ENCODE measurements at regions not wholly inside any gene's neighbourhood (a gene's known extent, or its start where the extent isn't known, plus 50 kb on each side); places are given as distances from the start of the nearest gene placed in this dataset.

DNA sequence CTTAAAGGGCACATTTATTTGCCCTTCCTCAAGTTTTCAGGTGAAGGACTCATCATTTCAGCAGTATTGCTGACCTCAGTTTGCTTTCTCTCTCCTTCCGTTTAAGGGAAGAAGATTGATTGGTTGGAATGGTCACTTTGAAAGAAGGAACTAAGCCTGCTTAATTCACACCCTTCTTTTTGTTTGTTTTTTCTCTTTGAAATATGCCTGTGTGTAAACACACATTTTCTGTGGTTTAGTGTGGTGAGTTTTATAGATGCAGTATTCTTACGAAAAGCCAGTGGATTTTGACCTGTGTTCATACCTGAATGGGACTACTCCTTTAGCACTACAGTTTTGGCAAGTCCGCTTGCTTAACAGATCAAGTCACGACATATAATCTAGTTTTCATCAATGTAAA is 548.8 kb upstream of the EPHA7 start:
- Histone ChIP-seq H4K20me1 (ENCODE audit: insufficient read depth, low read length) (no peaks in the 10 kb centered on the region), H3K79me2 (ENCODE audit: insufficient read depth, low read length) (no peaks in the 10 kb centered on the region), H3K36me3 (ENCODE audit: insufficient read depth, low read length) (no peaks in the 10 kb centered on the region), H3K4me3 (ENCODE audit: insufficient read depth, low read depth, low read length) (no peak overlapping the region), H2AFZ (ENCODE audit: low read depth, low read length) (no peak overlapping the region), H3K4me2 (ENCODE audit: low read length) (no peak overlapping the region), H3K4me1 (ENCODE audit: insufficient read depth, low read length) (no peaks in the 10 kb centered on the region), H3K27me3 (ENCODE audit: insufficient read depth, low read length) (no peaks in the 10 kb centered on the region), H3K9ac (ENCODE audit: low read length) (no peak overlapping the region), H3K27ac (ENCODE audit: low read depth, low read length) (no peak overlapping the region), H3K9me3 (ENCODE audit: insufficient read depth, low read depth, low read length) (no peaks in the 10 kb centered on the region)
- DNase-seq (ENCODE audit: low read depth) (no peak), FAIRE-seq (no peak)
- no peak for TF ChIP-seq CTCF (IDR thresholded peaks at IDR 0.05; ENCODE audit: insufficient read depth, low read depth, low read length)
- TF ChIP-seq EZH2 (IDR thresholded peaks at IDR 0.05; ENCODE audit: insufficient read depth, low read length), result no peak
- Mint-ChIP-seq H3K27me3 (ENCODE audit: low read depth, unreplicated experiment) (no peaks in the 10 kb centered on the region), H3K36me3 (ENCODE audit: low read depth, unreplicated experiment) (no peaks in the 10 kb centered on the region), H3K27ac (ENCODE audit: unreplicated experiment) (no peak overlapping the region), H3K4me1 (ENCODE audit: low read depth, unreplicated experiment) (no peaks in the 10 kb centered on the region), H3K4me3 (ENCODE audit: unreplicated experiment) (no peak overlapping the region), H3K9me3 (ENCODE audit: unreplicated experiment) (no peaks in the 10 kb centered on the region)

- no peak overlapping the region for H3K9ac ChIP-seq (ENCODE audit: low read length)
- Mint-ChIP-seq H3K27ac (ENCODE audit: unreplicated experiment) (no peak overlapping the region), H3K27me3 (ENCODE audit: low read depth, unreplicated experiment) (no peaks in the 10 kb centered on the region), H3K4me3 (ENCODE audit: unreplicated experiment) (no peak overlapping the region), H3K36me3 (ENCODE audit: low read depth, unreplicated experiment) (no peaks in the 10 kb centered on the region), H3K9me3 (ENCODE audit: unreplicated experiment) (no peaks in the 10 kb centered on the region), H3K4me1 (ENCODE audit: low read depth, unreplicated experiment) (no peaks in the 10 kb centered on the region)
- peaks cover 3% of the 10 kb centered on the region for H3K9me3 ChIP-seq (ENCODE audit: insufficient read depth, low read depth, low read length)
- no peak overlapping the region for H2AFZ ChIP-seq (ENCODE audit: low read depth, low read length)
- DNase-seq (ENCODE audit: low read depth) (no peak), FAIRE-seq (no peak)
- no peaks in the 10 kb centered on the region for H3K36me3 ChIP-seq (ENCODE audit: insufficient read depth, low read length)
- H3K27me3 ChIP-seq (ENCODE audit: insufficient read depth, low read length), result no peaks in the 10 kb centered on the region
- H3K27ac ChIP-seq (ENCODE audit: low read depth, low read length), result no peak overlapping the region
- no peak overlapping the region for H3K4me3 ChIP-seq (ENCODE audit: insufficient read depth, low read depth, low read length)
- no peak overlapping the region for H3K4me2 ChIP-seq (ENCODE audit: low read length)
- TF ChIP-seq CTCF (IDR thresholded peaks at IDR 0.05; ENCODE audit: insufficient read depth, low read depth, low read length) (no peak), EZH2 (IDR thresholded peaks at IDR 0.05; ENCODE audit: insufficient read depth, low read length) (no peak)
- no peaks in the 10 kb centered on the region for H4K20me1 ChIP-seq (ENCODE audit: insufficient read depth, low read length)
- no peaks in the 10 kb centered on the region for H3K79me2 ChIP-seq (ENCODE audit: insufficient read depth, low read length)
- no peaks in the 10 kb centered on the region for H3K4me1 ChIP-seq (ENCODE audit: insufficient read depth, low read length)
Observed at GRCh38 chr6:93964926-93965325, 545.6 kb upstream of the EPHA7 start.

DNA sequence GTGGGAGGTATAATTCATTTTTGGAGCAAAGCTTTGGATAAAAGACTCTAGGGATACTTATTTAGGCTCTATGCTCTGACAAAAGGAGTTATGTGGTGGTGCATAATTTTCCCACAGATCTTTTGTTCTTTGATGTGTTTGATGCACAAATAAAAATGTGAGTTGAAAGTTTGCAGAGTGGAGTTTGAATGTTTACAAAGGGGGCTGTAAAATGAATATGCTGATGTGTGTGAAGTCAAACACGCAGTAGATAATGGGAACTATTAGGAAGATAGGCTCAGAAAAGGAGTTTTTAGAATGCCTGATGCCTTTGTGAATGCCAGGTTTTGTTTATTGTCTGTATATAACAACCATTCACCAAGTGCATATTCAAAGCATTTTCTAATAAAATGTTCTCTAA is 545.0 kb upstream of the EPHA7 start:
- Histone ChIP-seq H2AFZ (ENCODE audit: low read depth, low read length) (no peak overlapping the region), H3K27ac (ENCODE audit: low read depth, low read length) (no peak overlapping the region), H3K4me1 (ENCODE audit: insufficient read depth, low read length) (no peaks in the 10 kb centered on the region), H3K9me3 (ENCODE audit: insufficient read depth, low read depth, low read length) (peaks cover 3% of the 10 kb centered on the region), H3K9ac (ENCODE audit: low read length) (no peak overlapping the region), H3K4me2 (ENCODE audit: low read length) (no peak overlapping the region), H3K27me3 (ENCODE audit: insufficient read depth, low read length) (no peaks in the 10 kb centered on the region), H3K4me3 (ENCODE audit: insufficient read depth, low read depth, low read length) (no peak overlapping the region), H3K79me2 (ENCODE audit: insufficient read depth, low read length) (no peaks in the 10 kb centered on the region), H4K20me1 (ENCODE audit: insufficient read depth, low read length) (no peaks in the 10 kb centered on the region), H3K36me3 (ENCODE audit: insufficient read depth, low read length) (no peaks in the 10 kb centered on the region)
- H3K9me3 Mint-ChIP-seq (ENCODE audit: unreplicated experiment), result no peaks in the 10 kb centered on the region
- TF ChIP-seq EZH2 (IDR thresholded peaks at IDR 0.05; ENCODE audit: insufficient read depth, low read length) (no peak), CTCF (IDR thresholded peaks at IDR 0.05; ENCODE audit: insufficient read depth, low read depth, low read length) (no peak)
- DNase-seq (ENCODE audit: low read depth) (no peak), FAIRE-seq (no peak)
- no peaks in the 10 kb centered on the region for H3K4me1 Mint-ChIP-seq (ENCODE audit: low read depth, unreplicated experiment)
- no peaks in the 10 kb centered on the region for H3K36me3 Mint-ChIP-seq (ENCODE audit: low read depth, unreplicated experiment)
- H3K4me3 Mint-ChIP-seq (ENCODE audit: unreplicated experiment), result no peak overlapping the region
- H3K27ac Mint-ChIP-seq (ENCODE audit: unreplicated experiment), result no peak overlapping the region
- H3K27me3 Mint-ChIP-seq (ENCODE audit: low read depth, unreplicated experiment), result no peaks in the 10 kb centered on the region

All from astrocyte (in vitro differentiated cells and primary cell).